GM12878 (cell line): ENCODE measurements at regions not wholly inside any gene's neighbourhood (a gene's known extent, or its start where the extent isn't known, plus 50 kb on each side); places are given as distances from the start of the nearest gene placed in this dataset.

Source experiments
- ATAC-seq: fragments of 200-7000 bp; cut with Tn5 transposase; 3 replicates; pipeline ENCODE4 v1.9.1; 2020; ENCODE audit warnings: mild to moderate bottlenecking, moderate library complexity
- BruUV-seq: library from RNA; stranded (reverse); fragments of 400-500 nt; replicated peaks from 2 replicates; lab custom pipeline; 2021; lab: Mats Ljungman, UMichigan
- CTCF ChIA-PET: fragments of 300-600 bp; sonication (Branson Sonifier 250); formaldehyde crosslinking; extraction: SDS; loops from one replicate; lab custom pipeline; 2021; ENCODE audit warnings: inconsistent platforms; lab: Yijun Ruan, JAX
- POLR2A ChIA-PET: fragments of 350-600 bp; formaldehyde crosslinking; extraction: SDS; loops from one replicate; lab custom pipeline; 2021; ENCODE audit warnings: inconsistent platforms; lab: Charles Lee
- RAD21 ChIA-PET: fragments of 300-600 bp; sonication (Branson Sonifier 250); formaldehyde crosslinking; loops from one replicate; lab custom pipeline; 2023; ENCODE audit warnings: antibody characterized with exemption; ENCODE audit not compliant: unreplicated experiment; lab: Charles Lee
- SMC1A ChIA-PET: fragments of 300-600 bp; sonication (Branson Sonifier 250); formaldehyde crosslinking; loops from one replicate; lab custom pipeline; 2023; ENCODE audit not compliant: unreplicated experiment, uncharacterized antibody; lab: Charles Lee
- DNase-seq: peaks from one replicate; pipeline ENCODE4 v3.0.0-alpha.2; 2011; ENCODE audit warnings: low read depth, low spot score
- FAIRE-seq: peaks from 3 replicates; lab custom pipeline; 2011; peaks lifted over from hg19 to GRCh38; lab: Jason Lieb, UNC
- H2AFZ ChIP-seq: 2 replicates; pipeline ENCODE4 v1.6.0; 2011; ENCODE audit warnings: low read depth, low read length, control low read depth; ENCODE audit not compliant: control insufficient read depth
- H3K27ac ChIP-seq: 2 replicates; pipeline ENCODE4 v1.5.1; 2011; ENCODE audit warnings: control low read depth; ENCODE audit not compliant: control insufficient read depth, insufficient read depth
- H3K27me3 ChIP-seq, 2 experiments: replicated peaks in 1 of 2; 2 replicates each; pipeline versions ENCODE4 v1.6.0 to v1.6.1; 2011; ENCODE audit warnings: low read length in 1 of 2; ENCODE audit not compliant: control insufficient read depth in 2 of 2, insufficient read depth in 2 of 2
- H3K36me3 ChIP-seq, 2 experiments: 2 replicates each; pipeline ENCODE4 v1.5.1; 2011; ENCODE audit warnings: low read length in 1 of 2; ENCODE audit not compliant: control insufficient read depth in 2 of 2, insufficient read depth in 2 of 2
- H3K4me1 ChIP-seq: 2 replicates; pipeline ENCODE4 v1.6.1; 2011; ENCODE audit warnings: mild to moderate bottlenecking, low read length, moderate library complexity, mixed read lengths; ENCODE audit not compliant: control insufficient read depth, insufficient read depth
- H3K4me2 ChIP-seq: 2 replicates; pipeline ENCODE4 v1.6.0; 2011; ENCODE audit warnings: control low read depth; ENCODE audit not compliant: control insufficient read depth, insufficient read depth
- H3K4me3 ChIP-seq: fragments of 200-600 bp; sonication (generic); 2 replicates; pipeline ENCODE4 v1.5.1; 2016
- H3K79me2 ChIP-seq: 2 replicates; pipeline ENCODE4 v1.6.0; 2011; ENCODE audit warnings: low read length; ENCODE audit not compliant: control insufficient read depth, insufficient read depth
- H3K9ac ChIP-seq: 2 replicates; pipeline ENCODE4 v1.8.0; 2011; ENCODE audit warnings: low read length, control low read depth, mixed read lengths; ENCODE audit not compliant: control insufficient read depth, insufficient read depth
- H3K9me3 ChIP-seq: replicated peaks from 3 replicates; pipeline ENCODE4 v1.5.1; 2011; ENCODE audit warnings: mild to moderate bottlenecking, low read length; ENCODE audit not compliant: control insufficient read depth, insufficient read depth
- H4K20me1 ChIP-seq: 2 replicates; pipeline ENCODE4 v1.6.0; 2011; ENCODE audit not compliant: control insufficient read depth, insufficient read depth
- CBX3 ChIP-seq: fragments of 200-600 bp; sonication (generic); IDR thresholded peaks from 2 replicates; pipeline ENCODE4 v1.6.1; 2016; ENCODE audit warnings: low read depth, borderline replicate concordance
- CHD4 ChIP-seq: fragments of 200-600 bp; sonication (generic); IDR thresholded peaks from 2 replicates; pipeline ENCODE4 v1.6.1; 2016; ENCODE audit warnings: mild to moderate bottlenecking
- CREM ChIP-seq: IDR thresholded peaks from 2 replicates; pipeline ENCODE4 v1.6.1; 2014; ENCODE audit warnings: antibody characterized with exemption, low read depth
- EP300 ChIP-seq, 2 experiments: fragments of 150-350 bp in 1 of 2; IDR thresholded peaks; 2 replicates each; pipeline ENCODE4 v1.6.1; 2011 to 2012; ENCODE audit warnings: low read depth in 2 of 2, low read length in 2 of 2, borderline replicate concordance in 1 of 2, improper control_type of control experiment in 1 of 2, inconsistent platforms in 1 of 2; ENCODE audit not compliant: control insufficient read depth in 1 of 2
- FOS ChIP-seq: IDR thresholded peaks from 3 replicates; pipeline ENCODE4 v1.6.1; 2011; ENCODE audit warnings: borderline replicate concordance; ENCODE audit not compliant: insufficient read length; ENCODE audit errors: extremely low read depth
- JUNB ChIP-seq: IDR thresholded peaks from 2 replicates; pipeline ENCODE4 v1.6.1; 2016; ENCODE audit warnings: antibody characterized with exemption, mild to moderate bottlenecking
- POU2F2 ChIP-seq: IDR thresholded peaks from 3 replicates; pipeline ENCODE4 v1.6.1; 2011; ENCODE audit warnings: low read depth, mild to moderate bottlenecking, low read length, borderline replicate concordance
- SPI1 ChIP-seq: IDR thresholded peaks from 2 replicates; pipeline ENCODE4 v1.6.1; 2011; ENCODE audit warnings: low read depth, mild to moderate bottlenecking, low read length, moderate library complexity, borderline replicate concordance; ENCODE audit not compliant: insufficient read depth
- SUPT20H ChIP-seq: IDR thresholded peaks from 2 replicates; pipeline ENCODE4 v1.6.1; 2011; ENCODE audit warnings: low read depth, mild to moderate bottlenecking, low read length, moderate library complexity, borderline replicate concordance; ENCODE audit not compliant: control insufficient read depth
- TCF7 ChIP-seq: IDR thresholded peaks from 2 replicates; pipeline ENCODE4 v1.6.1; 2014; ENCODE audit warnings: antibody characterized with exemption, borderline replicate concordance
- ZSCAN29 ChIP-seq: fragments of 450-650 bp; IDR thresholded peaks from 2 replicates; pipeline ENCODE4 v1.6.1; 2017; ENCODE audit warnings: mild to moderate bottlenecking, moderate library complexity
- WGBS: methylation state at CpG from one replicate; pipeline ENCODE4 v1.1.6; 2016; ENCODE audit warnings: low lambda C conversion rate; ENCODE audit not compliant: insufficient replicate concordance, insufficient coverage; ENCODE audit errors: missing lambda C conversion rate; 5-methylcytosine and 5-hydroxymethylcytosine counted together
- in situ Hi-C: fragments of 300-500 bp; cut with MboI; formaldehyde crosslinking; loops from 9 replicates; pipeline ENCODE4 v1.14.3; 2018; ENCODE audit warnings: mixed read lengths
- intact Hi-C: fragments of 100-400 bp; cut with micrococcal nuclease; formaldehyde crosslinking; loops from one replicate; pipeline ENCODE4 v1.14.2; 2022; ENCODE audit not compliant: unreplicated experiment

GRCh38 chr7:127064-127598, 65.2 kb upstream of the FAM20C start:
- no peaks in the 10 kb centered on the region for H3K4me1 ChIP-seq
- intact Hi-C loops: no loop called here
- no peak overlapping the region for H2AFZ ChIP-seq
- TF ChIP-seq FOS (no peak), SPI1 (no peak), POU2F2 (no peak), SUPT20H (no peak), CBX3 (no peak), TCF7 (no peak), ZSCAN29 (no peak), CHD4 (no peak), JUNB (no peak), EP300 (IDR thresholded peaks at IDR 0.05; ENCODE audit: borderline replicate concordance in 1 of 2, control insufficient read depth in 1 of 2, low read depth in 2 of 2, low read length in 2 of 2) (no peak), CREM (no peak)
- TF ChIP-seq, all 136 proteins: peak for 0
- ChIA-PET POLR2A (no interaction called here), SMC1A (no interaction called here), RAD21 (no interaction called here), CTCF (no interaction called here)
- Histone ChIP-seq H3K79me2 (no peaks in the 10 kb centered on the region), H3K4me2 (no peak overlapping the region), H3K9ac (no peak overlapping the region), H3K27me3 (no peaks in the 10 kb centered on the region), H3K9me3 (no peaks in the 10 kb centered on the region), H3K4me3 (no peak overlapping the region), H3K27ac (no peak overlapping the region), H4K20me1 (no peaks in the 10 kb centered on the region), H3K36me3 (no peaks in the 10 kb centered on the region)
- BruUV-seq: no TSS peak
- ATAC-seq: no peak
- no peak for FAIRE-seq
- DNase-seq: no peak
- WGBS: 34% methylated on average over 14 of the region's 14 CpGs
- in situ Hi-C loops: no loop called here
